GM10266 (cell line): ENCODE measurements at regions not wholly inside any gene's neighbourhood (a gene's known extent, or its start where the extent isn't known, plus 50 kb on each side); places are given as distances from the start of the nearest gene placed in this dataset.

Experiments used
- DNase-seq: peaks from one replicate; pipeline ENCODE4 v3.0.0; 2012; ENCODE audit errors: extremely low spot score
- TF ChIP-seq, protein P1 (sequence below): IDR thresholded peaks from 2 replicates; pipeline ENCODE4 v1.5.1; 2012; ENCODE audit warnings: mild to moderate bottlenecking, low read depth; ENCODE audit not compliant: control insufficient read depth, insufficient read depth; ENCODE audit errors: missing control alignments

DNA sequence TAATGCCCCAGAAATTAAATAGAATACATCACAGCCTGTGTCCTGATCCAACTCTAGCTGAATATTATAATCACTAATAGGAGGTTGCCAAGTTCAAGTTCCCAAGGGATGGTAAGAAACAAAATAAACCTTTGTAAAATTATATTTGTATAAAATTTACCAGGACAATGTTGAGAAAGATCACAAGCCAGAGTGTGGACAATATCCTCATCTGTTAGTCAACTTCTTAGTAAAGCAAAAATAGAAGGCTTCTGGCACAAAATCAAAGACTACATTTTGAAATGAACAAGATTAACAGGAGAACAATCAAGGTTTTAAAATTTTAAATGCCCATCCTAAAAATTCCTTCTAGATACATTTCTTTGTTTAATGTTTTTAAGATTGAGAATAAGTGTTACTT, 290.4 kb upstream of the HSF2 start:
- TF ChIP-seq, protein P1, sequence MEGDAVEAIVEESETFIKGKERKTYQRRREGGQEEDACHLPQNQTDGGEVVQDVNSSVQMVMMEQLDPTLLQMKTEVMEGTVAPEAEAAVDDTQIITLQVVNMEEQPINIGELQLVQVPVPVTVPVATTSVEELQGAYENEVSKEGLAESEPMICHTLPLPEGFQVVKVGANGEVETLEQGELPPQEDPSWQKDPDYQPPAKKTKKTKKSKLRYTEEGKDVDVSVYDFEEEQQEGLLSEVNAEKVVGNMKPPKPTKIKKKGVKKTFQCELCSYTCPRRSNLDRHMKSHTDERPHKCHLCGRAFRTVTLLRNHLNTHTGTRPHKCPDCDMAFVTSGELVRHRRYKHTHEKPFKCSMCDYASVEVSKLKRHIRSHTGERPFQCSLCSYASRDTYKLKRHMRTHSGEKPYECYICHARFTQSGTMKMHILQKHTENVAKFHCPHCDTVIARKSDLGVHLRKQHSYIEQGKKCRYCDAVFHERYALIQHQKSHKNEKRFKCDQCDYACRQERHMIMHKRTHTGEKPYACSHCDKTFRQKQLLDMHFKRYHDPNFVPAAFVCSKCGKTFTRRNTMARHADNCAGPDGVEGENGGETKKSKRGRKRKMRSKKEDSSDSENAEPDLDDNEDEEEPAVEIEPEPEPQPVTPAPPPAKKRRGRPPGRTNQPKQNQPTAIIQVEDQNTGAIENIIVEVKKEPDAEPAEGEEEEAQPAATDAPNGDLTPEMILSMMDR = no peak

DNA sequence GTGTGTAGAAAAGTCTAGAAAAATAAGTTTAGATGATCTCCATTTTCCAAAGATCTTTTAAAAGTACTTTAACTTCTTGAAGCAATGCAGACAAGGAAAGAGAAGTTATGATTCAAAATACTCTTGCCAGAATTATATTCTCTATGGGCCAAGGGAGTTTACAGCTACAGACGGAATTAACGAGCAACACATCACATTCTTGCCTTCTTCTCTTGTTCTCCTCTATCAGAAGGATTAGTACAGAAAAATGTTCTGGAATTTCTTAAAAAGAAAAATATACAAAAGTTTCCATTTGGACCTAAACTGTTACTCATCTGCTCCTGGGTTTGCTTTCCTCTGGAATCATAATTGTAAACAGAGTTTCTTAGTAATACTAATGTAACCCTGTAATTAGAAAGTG, 284.7 kb upstream of the HSF2 start:
- no peak for DNase-seq
- TF ChIP-seq, protein P1 = no peak

More for the DNA sequence above, 290.4 kb upstream of the HSF2 start:
- DNase-seq = no peak

DNA sequence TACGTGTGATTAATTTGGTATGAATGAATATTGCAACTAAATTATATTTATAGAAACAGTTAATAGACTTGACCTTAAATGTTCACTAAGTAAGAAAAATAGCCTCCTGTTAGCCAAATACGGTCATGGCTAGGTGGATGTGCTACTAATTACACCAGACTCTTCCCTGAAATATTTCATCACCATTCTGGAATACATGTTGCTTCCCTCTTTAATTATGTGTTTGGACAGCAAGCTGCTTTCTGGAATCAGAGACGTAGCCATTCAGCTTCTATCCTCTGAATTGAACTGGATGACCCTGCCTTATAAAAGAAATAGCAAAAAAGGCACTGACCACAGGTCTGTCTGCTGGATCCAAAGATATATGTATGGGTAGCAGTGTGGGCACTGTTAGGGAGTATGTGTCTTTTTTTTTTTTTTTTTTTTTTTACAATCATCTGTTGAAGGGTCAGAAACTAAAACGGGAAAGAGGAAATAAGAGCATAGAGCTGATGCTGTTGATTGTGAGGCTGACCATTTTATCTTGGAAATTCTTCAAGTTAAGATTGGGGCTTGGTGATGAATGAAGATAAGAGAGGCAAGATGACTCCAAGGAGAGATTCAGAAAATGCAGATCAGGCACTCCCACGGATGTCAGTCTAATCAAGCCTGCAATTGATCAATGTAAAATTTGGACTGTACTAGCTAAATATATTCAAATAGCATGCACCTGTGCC, 283.2 kb upstream of the HSF2 start:
- TF ChIP-seq, protein P1 = no peak
- no peak for DNase-seq

DNA sequence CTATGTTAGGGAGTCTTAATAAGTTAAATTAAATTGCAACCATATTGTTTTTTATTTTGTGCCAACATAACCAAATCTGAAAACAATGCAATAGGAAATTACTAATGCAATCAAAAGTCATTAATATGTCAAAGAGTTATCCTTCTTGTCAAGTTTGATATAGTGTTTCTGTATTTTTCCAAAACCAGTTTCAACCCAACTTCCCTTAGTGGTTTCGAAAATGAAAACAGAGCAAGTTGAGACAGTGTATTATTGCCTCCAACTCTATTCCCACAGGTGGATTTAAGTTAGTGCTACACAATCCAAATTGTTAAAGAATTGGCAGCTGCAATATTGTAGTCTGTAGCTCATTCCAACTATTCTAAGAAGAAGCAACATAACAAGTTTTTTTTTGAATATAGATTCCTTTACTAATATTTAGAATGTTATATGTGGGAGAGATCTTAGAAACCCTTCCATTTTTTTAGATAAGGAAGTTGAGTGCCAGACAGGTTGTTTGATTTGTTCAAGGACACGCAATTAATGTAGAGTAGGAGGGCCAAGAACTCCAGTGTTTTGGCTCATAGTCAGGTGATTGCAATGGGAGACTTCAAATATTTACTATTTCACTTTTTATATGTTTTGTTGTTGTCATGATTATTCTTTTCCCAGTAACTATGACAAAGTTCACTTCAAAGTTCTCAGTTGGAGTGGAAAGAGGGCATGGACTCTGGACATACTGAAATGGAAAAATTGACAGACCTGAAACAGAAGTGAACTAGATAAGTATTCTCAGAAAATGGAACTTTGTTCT, 282.4 kb upstream of the HSF2 start:
- TF ChIP-seq, protein P1 = no peak
- no peak for DNase-seq

DNA sequence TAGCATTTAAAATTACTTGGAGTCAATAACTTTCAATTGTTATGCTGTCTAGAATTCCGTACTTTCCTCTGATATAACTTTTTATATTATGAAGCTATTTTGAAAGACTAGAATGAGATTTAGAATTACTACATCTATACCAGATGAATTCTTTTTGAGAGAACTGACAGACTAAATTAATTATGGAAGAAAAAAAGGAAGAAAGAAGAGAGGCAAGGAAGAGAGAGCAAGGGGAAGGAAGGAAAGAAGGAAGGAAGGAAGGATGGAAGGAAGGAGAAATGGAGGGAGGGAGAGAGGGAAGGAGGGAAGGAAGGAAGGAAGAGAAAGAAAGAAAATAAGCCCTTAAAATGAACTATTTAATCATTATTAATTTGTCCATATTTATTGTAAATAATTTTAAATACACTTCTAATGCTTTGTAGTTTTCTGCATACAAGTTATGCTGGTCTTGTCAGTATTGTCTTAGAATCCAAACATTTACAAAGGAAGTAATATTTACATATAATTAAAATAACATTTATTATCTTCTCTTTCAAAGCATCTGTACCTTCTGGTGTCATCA, 280.4 kb upstream of the HSF2 start:
- DNase-seq = no peak
- TF ChIP-seq, protein P1 = no peak

DNA sequence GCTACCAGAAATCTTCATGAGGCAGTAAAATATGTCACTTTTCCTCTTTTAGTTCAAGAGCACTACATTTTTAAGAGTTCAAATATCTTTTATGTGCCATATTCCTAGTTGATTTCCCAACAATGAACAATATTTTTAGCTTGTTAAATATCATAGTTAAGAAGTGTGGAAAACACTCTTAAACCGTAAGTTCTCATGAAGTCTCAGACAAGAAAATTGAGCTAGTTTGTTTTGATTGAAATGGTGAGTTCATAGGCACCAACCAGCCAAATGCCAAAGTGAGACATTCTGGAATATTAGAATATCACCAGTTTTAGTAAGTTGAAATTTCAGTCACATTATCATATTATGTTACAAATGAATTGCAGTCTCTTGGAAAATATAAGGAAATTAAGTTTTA, 277.2 kb upstream of the HSF2 start:
- no peak for DNase-seq
- TF ChIP-seq, protein P1 = no peak

DNA sequence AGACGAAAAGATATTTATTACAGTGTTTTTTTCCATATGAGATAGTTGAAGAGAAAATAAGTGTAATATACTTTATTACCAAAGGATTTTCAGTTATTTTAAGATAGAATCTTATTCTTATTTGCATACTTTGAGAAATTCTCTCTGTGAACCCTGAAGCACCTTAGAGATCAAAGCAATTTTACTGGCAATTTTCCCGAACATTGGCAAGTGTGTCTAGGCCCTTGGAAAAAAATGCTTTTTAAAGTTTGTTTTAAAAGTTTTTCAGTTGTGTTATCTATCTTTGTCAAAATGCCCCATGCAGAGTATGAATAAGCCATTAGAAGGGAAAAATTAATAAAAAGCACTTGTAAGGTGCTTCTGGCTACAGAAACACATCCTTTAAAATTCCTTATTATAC, 276.8 kb upstream of the HSF2 start:
- DNase-seq = no peak

More for the DNA sequence above, 276.8 kb upstream of the HSF2 start:
- TF ChIP-seq, protein P1 = no peak
